Adrenal gland (tissue), 9 donors: ENCODE measurements at regions not wholly inside any gene's neighbourhood (a gene's known extent, or its start where the extent isn't known, plus 50 kb on each side); places are given as distances from the start of the nearest gene placed in this dataset.

Experiments
- DNase-seq, 7 donors: peaks; one replicate each; pipeline ENCODE4 v3.0.0-alpha.2; 2019 to 2020
- H3K27ac ChIP-seq, 5 donors: fragments of 200-600 bp; sonication (generic) in 4 of 5; 1 replicate in 3 of 5; 2 replicates in 2 of 5; pipeline versions ENCODE4 v1.5.1 to v1.8.0; 2016 to 2020; ENCODE audit warnings: mild to moderate bottlenecking in 1 of 5
- H3K27me3 ChIP-seq: fragments of 200-600 bp; 2 replicates; pipeline ENCODE4 v1.8.0; 2021
- H3K36me3 ChIP-seq, 2 donors: fragments of 200-600 bp; replicated peaks in 1 of 2; 1 replicate in 1 of 2; 2 replicates in 1 of 2; pipeline versions ENCODE4 v1.5.1 to v1.8.0; 2018 to 2022
- H3K4me1 ChIP-seq, 2 donors: fragments of 200-600 bp; replicated peaks in 1 of 2; 1 replicate in 1 of 2; 2 replicates in 1 of 2; pipeline versions ENCODE4 v1.5.1 to v1.8.0; 2018 to 2021
- H3K4me3 ChIP-seq, 4 donors: fragments of 200-600 bp; sonication (generic) in 3 of 4; one replicate each; pipeline ENCODE4 v1.5.1; 2016 to 2018
- H3K9me3 ChIP-seq, 3 donors: fragments of 200-600 bp; sonication (generic) in 1 of 3; replicated peaks in 1 of 3; 1 replicate in 2 of 3; 2 replicates in 1 of 3; pipeline versions ENCODE4 v1.5.1 to v1.8.0; 2016 to 2021
- CTCF ChIP-seq, 6 experiments: fragments of 450-650 bp in 4 of 6; fragments of 200-600 bp in 2 of 6; sonication (generic) in 1 of 6; IDR thresholded peaks; 1 replicate in 5 of 6; 2 replicates in 1 of 6; pipeline versions ENCODE4 v1.5.1 to v1.8.0; 2016 to 2021; ENCODE audit warnings: antibody characterized with exemption in 6 of 6, mild to moderate bottlenecking in 2 of 6, moderate library complexity in 1 of 6
- POLR2A ChIP-seq, 2 donors: fragments of 450-650 bp; IDR thresholded peaks; one replicate each; pipeline ENCODE4 v1.6.1; 2017; ENCODE audit warnings: antibody characterized with exemption in 2 of 2, mild to moderate bottlenecking in 2 of 2, moderate library complexity in 1 of 2
- WGBS, 4 donors: extraction: QIAGEN DNeasy Blood & Tissue Kit in 2 of 4; methylation state at CpG; one replicate each; pipeline versions ENCODE4 v1.1.5 to v1.1.7; 2013 to 2017; 5-methylcytosine and 5-hydroxymethylcytosine counted together
- intact Hi-C, 2 donors: fragments of 100-400 bp; cut with DNase I; formaldehyde crosslinking; loops; one replicate each; pipeline versions ENCODE4 v1.14.1 to v1.15.0; 2022 to 2023
- donor health status: healthy with polysubstance abuse.
- donor health status: Bipolar disorder and iron deficiency.
- donor health status: DM: yes; HTN: yes; CAD: no.
- donor health status: DM: no; HTN: no; CAD: no.
- donor health status: DM: no; HTN: no; CAD: no.

DNA sequence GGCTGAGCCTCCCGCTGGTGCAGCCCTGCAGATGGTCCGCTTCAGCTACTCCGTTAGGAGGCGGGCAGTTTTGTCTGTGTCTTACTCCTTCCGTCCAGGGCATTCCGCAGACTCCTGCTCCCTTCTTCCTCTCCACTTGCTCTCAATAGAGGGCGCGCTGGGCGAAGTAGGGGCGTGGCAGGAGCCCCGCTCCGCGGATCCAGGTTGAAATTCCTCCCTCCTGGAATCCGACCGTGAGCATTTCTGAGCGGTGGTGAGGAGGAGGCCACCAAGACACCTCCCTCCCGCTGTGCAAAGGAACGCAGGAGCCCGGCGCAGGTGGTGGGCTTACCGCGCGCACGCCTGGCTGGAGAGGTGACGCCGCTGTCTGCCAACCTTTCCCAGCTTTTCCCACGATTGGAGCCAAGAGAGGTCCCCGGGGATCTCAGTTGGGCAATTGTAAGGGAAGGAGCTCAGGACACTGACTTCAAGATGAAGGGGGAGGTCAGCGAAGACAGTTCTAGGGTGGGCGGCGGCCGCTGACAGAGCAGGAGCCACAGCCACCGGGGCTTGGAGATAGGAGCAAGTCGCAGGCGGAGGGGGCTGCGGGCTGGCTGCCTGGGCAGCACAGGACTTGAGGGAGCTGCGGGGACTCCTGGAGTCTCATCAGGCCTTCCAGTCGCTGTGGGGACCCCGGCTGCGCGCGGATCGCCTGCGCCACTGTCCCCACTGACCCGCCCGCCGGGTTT, 1011.3 kb downstream of the XPNPEP1 start:
- 1 to 5% (median 1%) methylated on average over 12 to 47 of the region's 47 CpGs for WGBS, 4 donors
- Histone ChIP-seq H3K9me3 (no peaks in the 10 kb centered on the region), H3K4me3 (peak overlapping the region in 1 of 4 donors; percentile 30), H3K27me3 (no peaks in the 10 kb centered on the region), H3K27ac (no peak overlapping the region), H3K4me1 (no peaks in the 10 kb centered on the region), H3K36me3 (no peaks in the 10 kb centered on the region)
- intact Hi-C loops, result no loop called here
- TF ChIP-seq POLR2A (IDR thresholded peaks at IDR 0.05), result no peak
- TF ChIP-seq CTCF (IDR thresholded peaks at IDR 0.05), result peak in 3 of 6 experiments; percentile 7 to 30 (median 24)
- DNase-seq, result peak; percentile 8 to 61 (median 38)

DNA sequence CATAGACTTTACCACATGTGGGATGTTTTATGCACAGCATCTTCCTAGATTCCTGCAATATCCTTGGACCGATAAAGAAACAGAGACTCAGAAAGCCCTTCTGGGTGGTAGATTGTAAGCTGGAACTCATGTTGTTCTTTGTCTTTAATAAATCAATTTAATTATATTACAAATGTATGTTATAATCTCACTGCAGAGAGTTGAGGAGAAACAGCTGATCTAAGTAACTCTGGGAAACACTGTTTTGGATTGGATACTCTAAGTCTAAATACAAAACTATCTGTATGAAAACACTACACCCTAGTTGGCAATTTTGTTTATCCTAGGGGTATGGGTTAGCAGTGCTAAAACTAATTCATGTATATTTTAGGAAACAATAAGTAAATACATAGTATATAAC, 1015.2 kb downstream of the XPNPEP1 start:
- DNase-seq, result no peak
- intact Hi-C loops, result no loop called here
- Histone ChIP-seq H3K4me1 (peaks cover 0 to 4% of the 10 kb centered on the region in 2 donors), H3K36me3 (no peaks in the 10 kb centered on the region), H3K4me3 (no peak overlapping the region), H3K9me3 (no peaks in the 10 kb centered on the region), H3K27me3 (no peaks in the 10 kb centered on the region), H3K27ac (no peak overlapping the region)
- 48 to 57% (median 52%) methylated on average over 1 of the region's 1 CpG for WGBS, 4 donors
- no peak for TF ChIP-seq CTCF (IDR thresholded peaks at IDR 0.05)
- TF ChIP-seq POLR2A (IDR thresholded peaks at IDR 0.05), result no peak

- TF ChIP-seq CTCF (IDR thresholded peaks at IDR 0.05), result no peak
- no peak for TF ChIP-seq POLR2A (IDR thresholded peaks at IDR 0.05)
- Histone ChIP-seq H3K4me3 (no peak overlapping the region), H3K9me3 (no peaks in the 10 kb centered on the region), H3K36me3 (no peaks in the 10 kb centered on the region), H3K4me1 (peaks cover 0 to 4% of the 10 kb centered on the region in 2 donors), H3K27ac (no peak overlapping the region), H3K27me3 (no peaks in the 10 kb centered on the region)
- DNase-seq, result no peak
- intact Hi-C loops, result no loop called here
- WGBS, 4 donors, result 60 to 74% (median 64%) methylated on average over 4 of the region's 4 CpGs
Measured at GRCh38 chr10:108905821-108906220, 1017.5 kb downstream of the XPNPEP1 start.

DNA sequence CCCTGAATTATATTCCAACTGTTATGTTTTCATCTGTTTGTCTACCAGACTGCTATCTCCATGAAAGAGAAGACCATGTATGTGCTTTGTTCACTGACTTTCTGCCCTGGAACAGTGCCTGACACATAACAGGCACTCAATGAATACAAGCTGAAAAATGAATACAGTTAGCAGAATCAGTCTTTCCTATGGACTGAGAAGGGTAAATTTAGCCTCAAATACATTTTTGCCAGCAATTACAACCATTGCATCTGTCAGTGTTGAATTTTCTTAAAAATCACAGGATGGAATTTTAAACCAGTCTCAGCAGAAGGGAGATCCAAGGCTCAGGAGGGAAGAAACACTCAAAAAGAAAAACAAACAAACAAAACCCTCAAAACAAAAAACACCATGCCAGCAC, 1018.1 kb downstream of the XPNPEP1 start:
- H3K4me1 ChIP-seq, result peaks cover 0 to 4% of the 10 kb centered on the region in 2 donors
- no peaks in the 10 kb centered on the region for H3K9me3 ChIP-seq
- H3K27ac ChIP-seq, result no peak overlapping the region
- H3K36me3 ChIP-seq, result no peaks in the 10 kb centered on the region
- intact Hi-C loops, result no loop called here
- no peak for TF ChIP-seq CTCF (IDR thresholded peaks at IDR 0.05)
- no peak for TF ChIP-seq POLR2A (IDR thresholded peaks at IDR 0.05)
- no peak overlapping the region for H3K4me3 ChIP-seq
- no peaks in the 10 kb centered on the region for H3K27me3 ChIP-seq
- no peak for DNase-seq
